Keratinocyte (primary cell): ENCODE measurements at regions not wholly inside any gene's neighbourhood (a gene's known extent, or its start where the extent isn't known, plus 50 kb on each side); places are given as distances from the start of the nearest gene placed in this dataset.

Experiments used
- DNase-seq: peaks from one replicate; pipeline ENCODE4 v3.0.0-alpha.2; 2011; ENCODE audit warnings: low read depth, missing footprints, low spot score
- FAIRE-seq: peaks from 2 replicates; lab custom pipeline; 2011; peaks lifted over from hg19 to GRCh38; lab: Jason Lieb, UNC
- H2AFZ ChIP-seq: 2 replicates; pipeline ENCODE4 v1.6.0; 2012; ENCODE audit warnings: low read length, control low read depth, inconsistent platforms; ENCODE audit not compliant: control insufficient read depth
- H3K27ac ChIP-seq: 2 replicates; pipeline ENCODE4 v1.5.1; 2011; ENCODE audit warnings: low read length; ENCODE audit not compliant: control insufficient read depth, insufficient read depth
- H3K27me3 ChIP-seq: 3 replicates; pipeline ENCODE4 v1.6.0; 2011; ENCODE audit warnings: low read length; ENCODE audit not compliant: control insufficient read depth, insufficient read depth; ENCODE audit errors: extremely low read depth
- H3K36me3 ChIP-seq, 2 experiments: 2 replicates in 1 of 2; 3 replicates in 1 of 2; pipeline ENCODE4 v1.5.1; 2011; ENCODE audit warnings: low read length in 2 of 2, mild to moderate bottlenecking in 1 of 2; ENCODE audit not compliant: control insufficient read depth in 2 of 2, insufficient read depth in 2 of 2; ENCODE audit errors: extremely low read depth in 1 of 2
- H3K4me1 ChIP-seq: 3 replicates; pipeline ENCODE4 v1.5.1; 2011; ENCODE audit warnings: low read length; ENCODE audit not compliant: control insufficient read depth, insufficient read depth; ENCODE audit errors: extremely low read depth
- H3K4me2 ChIP-seq: 3 replicates; pipeline ENCODE4 v1.6.0; 2011; ENCODE audit warnings: low read depth, low read length; ENCODE audit not compliant: control insufficient read depth, insufficient read depth; ENCODE audit errors: extremely low read depth
- H3K4me3 ChIP-seq, 3 experiments: fragments of 200-600 bp in 1 of 3; sonication (generic) in 1 of 3; 2 replicates in 2 of 3; 3 replicates in 1 of 3; pipeline ENCODE4 v1.5.1; 2011 to 2016; ENCODE audit warnings: low read length in 3 of 3, mild to moderate bottlenecking in 3 of 3, control low read depth in 2 of 3, inconsistent platforms in 1 of 3, low read depth in 1 of 3, mixed read lengths in 1 of 3, mixed run types in 1 of 3, moderate library complexity in 1 of 3; ENCODE audit not compliant: control insufficient read depth in 2 of 3, insufficient read depth in 2 of 3; ENCODE audit errors: extremely low read depth in 1 of 3
- H3K79me2 ChIP-seq: 2 replicates; pipeline ENCODE4 v1.6.0; 2012; ENCODE audit warnings: low read length; ENCODE audit not compliant: control insufficient read depth, insufficient read depth
- H3K9ac ChIP-seq: 3 replicates; pipeline ENCODE4 v1.6.0; 2011; ENCODE audit warnings: low read length; ENCODE audit not compliant: control insufficient read depth, insufficient read depth; ENCODE audit errors: extremely low read depth
- H3K9me1 ChIP-seq: 3 replicates; pipeline ENCODE4 v1.6.0; 2011; ENCODE audit warnings: low read length; ENCODE audit not compliant: control insufficient read depth, insufficient read depth; ENCODE audit errors: extremely low read depth
- H3K9me3 ChIP-seq: 2 replicates; pipeline ENCODE4 v1.5.1; 2012; ENCODE audit warnings: low read depth, low read length; ENCODE audit not compliant: control insufficient read depth
- H4K20me1 ChIP-seq: 3 replicates; pipeline ENCODE4 v1.6.0; 2011; ENCODE audit warnings: low read length; ENCODE audit not compliant: control insufficient read depth, insufficient read depth; ENCODE audit errors: extremely low read depth
- CTCF ChIP-seq, 3 experiments: IDR thresholded peaks in 1 of 3; conservative IDR thresholded peaks in 1 of 3; optimal IDR thresholded peaks in 1 of 3; 2 replicates in 2 of 3; 3 replicates in 1 of 3; pipeline versions ENCODE3 to v1.5.1; 2011; ENCODE audit warnings: low read length in 3 of 3, mild to moderate bottlenecking in 3 of 3, moderate library complexity in 2 of 3, control low read depth in 1 of 3, inconsistent platforms in 1 of 3; ENCODE audit not compliant: insufficient read depth in 2 of 3; ENCODE audit errors: extremely low read depth in 1 of 3
- EZH2 ChIP-seq: IDR thresholded peaks from one replicate; pipeline ENCODE4 v1.6.1; 2012; ENCODE audit warnings: inconsistent platforms, mild to moderate bottlenecking, low read length, moderate library complexity
- dilution Hi-C: fragments of 300-500 bp; cut with MboI; formaldehyde crosslinking; loops from one replicate; pipeline ENCODE4 v1.7.0; 2020; ENCODE audit warnings: low sequenced_read_pairs; ENCODE audit not compliant: extremely low pct_ligation_motif_present

- no peak overlapping the region for H3K4me2 ChIP-seq
- H3K4me1 ChIP-seq = no peaks in the 10 kb centered on the region
- no peaks in the 10 kb centered on the region for H3K9me3 ChIP-seq
- no peaks in the 10 kb centered on the region for H3K27me3 ChIP-seq
- dilution Hi-C loops = no loop called here
- FAIRE-seq (no peak), DNase-seq (no peak)
- H3K36me3 ChIP-seq = no peaks in the 10 kb centered on the region
- no peaks in the 10 kb centered on the region for H3K79me2 ChIP-seq
- H3K9ac ChIP-seq = no peak overlapping the region
- no peaks in the 10 kb centered on the region for H3K9me1 ChIP-seq
- H2AFZ ChIP-seq = no peak overlapping the region
- H3K27ac ChIP-seq = no peak overlapping the region
- TF ChIP-seq EZH2 = no peak
- H3K4me3 ChIP-seq = no peak overlapping the region
- no peaks in the 10 kb centered on the region for H4K20me1 ChIP-seq
Measured at GRCh38 chr7:52317921-52318320, 717.5 kb upstream of the POM121L12 start.

- no peaks in the 10 kb centered on the region for H3K79me2 ChIP-seq
- DNase-seq (no peak), FAIRE-seq (no peak)
- no peaks in the 10 kb centered on the region for H3K27me3 ChIP-seq
- H3K9me3 ChIP-seq = peaks cover 2% of the 10 kb centered on the region
- no peak overlapping the region for H2AFZ ChIP-seq
- no peak overlapping the region for H3K4me3 ChIP-seq
- H3K36me3 ChIP-seq = no peaks in the 10 kb centered on the region
- dilution Hi-C loops = no loop called here
- no peaks in the 10 kb centered on the region for H3K4me1 ChIP-seq
- H3K9ac ChIP-seq = no peak overlapping the region
- H4K20me1 ChIP-seq = no peaks in the 10 kb centered on the region
- no peak overlapping the region for H3K27ac ChIP-seq
- no peak for TF ChIP-seq EZH2
- no peak for TF ChIP-seq CTCF (optimal IDR thresholded peaks at IDR 0.05 in 1 of 3, IDR thresholded peaks at IDR 0.05 in 1 of 3, conservative IDR thresholded peaks at IDR 0.05 in 1 of 3; ENCODE audit: extremely low read depth in 1 of 3, insufficient read depth in 2 of 3, low read length in 3 of 3)
- H3K4me2 ChIP-seq = no peak overlapping the region
- H3K9me1 ChIP-seq = no peaks in the 10 kb centered on the region
Measured at GRCh38 chr7:52311886-52312285, 723.5 kb upstream of the POM121L12 start.

- Histone ChIP-seq H2AFZ (no peak overlapping the region), H3K9ac (no peak overlapping the region), H3K27ac (no peak overlapping the region), H3K27me3 (no peaks in the 10 kb centered on the region), H3K4me1 (no peaks in the 10 kb centered on the region), H3K4me3 (no peak overlapping the region), H3K9me3 (peaks cover 2% of the 10 kb centered on the region), H3K79me2 (no peaks in the 10 kb centered on the region), H3K9me1 (no peaks in the 10 kb centered on the region), H4K20me1 (no peaks in the 10 kb centered on the region), H3K36me3 (no peaks in the 10 kb centered on the region), H3K4me2 (no peak overlapping the region)
- FAIRE-seq (no peak), DNase-seq (no peak)
- no peak for TF ChIP-seq CTCF (optimal IDR thresholded peaks at IDR 0.05 in 1 of 3, IDR thresholded peaks at IDR 0.05 in 1 of 3, conservative IDR thresholded peaks at IDR 0.05 in 1 of 3; ENCODE audit: extremely low read depth in 1 of 3, insufficient read depth in 2 of 3, low read length in 3 of 3)
- TF ChIP-seq EZH2 = no peak
- dilution Hi-C loops = no loop called here
Measured at GRCh38 chr7:52309631-52310030, 725.8 kb upstream of the POM121L12 start.
